ENCODE measurements at regions not wholly inside any gene's neighbourhood (a gene's known extent, or its start where the extent isn't known, plus 50 kb on each side); places are given as distances from the start of the nearest gene placed in this dataset.
"Not testable (repeated sequence)": the region's sequence is repeated elsewhere in the genome, so short reads cannot be mapped to it uniquely, and the experiment has no call there.

GRCh38 chr5:114822863-114823262, 346.8 kb downstream of the TRIM36 start:
- DNase-seq (ENCODE audit: low read depth): no peak

- DNase-seq (ENCODE audit: low read depth): no peak
These were observed 347.3 kb downstream of the TRIM36 start for GRCh38 chr5:114822436-114822835.

- DNase-seq (ENCODE audit: low read depth): no peak
These were observed 379.3 kb downstream of the TRIM36 start for GRCh38 chr5:114790403-114790792.

GRCh38 chr5:114789773-114790402, 379.8 kb downstream of the TRIM36 start:
- no peak for DNase-seq (ENCODE audit: low read depth)

- no peak for DNase-seq (ENCODE audit: low read depth)
These were observed 386.8 kb downstream of the TRIM36 start for GRCh38 chr5:114782869-114783268.

- DNase-seq (ENCODE audit: low read depth): no peak
These were observed 387.5 kb downstream of the TRIM36 start for GRCh38 chr5:114782177-114782576.

- DNase-seq (ENCODE audit: low read depth): no peak
These were observed 389.4 kb downstream of the TRIM36 start for GRCh38 chr5:114780290-114780689.

GRCh38 chr5:114744406-114744805, 382.5 kb downstream of the KCNN2 start:
- no peak for DNase-seq (ENCODE audit: low read depth)

- no peak for DNase-seq (ENCODE audit: low read depth)
These were observed 372.4 kb downstream of the KCNN2 start for GRCh38 chr5:114734238-114734637.

GRCh38 chr5:114729986-114730385, 368.1 kb downstream of the KCNN2 start:
- no peak for DNase-seq (ENCODE audit: low read depth)

- no peak for DNase-seq (ENCODE audit: low read depth)
These were observed 365.5 kb downstream of the KCNN2 start for GRCh38 chr5:114727358-114727757.

GRCh38 chr5:114726131-114726530, 364.3 kb downstream of the KCNN2 start:
- DNase-seq (ENCODE audit: low read depth): no peak

- no peak for DNase-seq (ENCODE audit: low read depth)
These were observed 357.4 kb downstream of the KCNN2 start for GRCh38 chr5:114719268-114719667.

GRCh38 chr5:114716955-114717354, 355.1 kb downstream of the KCNN2 start:
- DNase-seq (ENCODE audit: low read depth): no peak

GRCh38 chr5:114704225-114704893, 342.5 kb downstream of the KCNN2 start:
- not testable (repeated sequence) for DNase-seq (ENCODE audit: low read depth)

GRCh38 chr5:114702731-114703130, 340.9 kb downstream of the KCNN2 start:
- DNase-seq (ENCODE audit: low read depth): no peak

GRCh38 chr5:114702136-114702535, 340.3 kb downstream of the KCNN2 start:
- DNase-seq (ENCODE audit: low read depth): no peak

- no peak for DNase-seq (ENCODE audit: low read depth)
These were observed 339.0 kb downstream of the KCNN2 start for GRCh38 chr5:114700823-114701222.

GRCh38 chr5:114695292-114695904, 333.5 kb downstream of the KCNN2 start:
- no peak for DNase-seq (ENCODE audit: low read depth)

GRCh38 chr5:114686356-114686755, 324.5 kb downstream of the KCNN2 start:
- no peak for DNase-seq (ENCODE audit: low read depth)

- no peak for DNase-seq (ENCODE audit: low read depth)
These were observed 316.9 kb downstream of the KCNN2 start for GRCh38 chr5:114678778-114679177.

- no peak for DNase-seq (ENCODE audit: low read depth)
These were observed 303.7 kb downstream of the KCNN2 start for GRCh38 chr5:114665551-114665950.

GRCh38 chr5:114660791-114661190, 298.9 kb downstream of the KCNN2 start:
- no peak for DNase-seq (ENCODE audit: low read depth)

Data from LHCN-M2 (cell line).